NB4 (cell line): ENCODE measurements at regions not wholly inside any gene's neighbourhood (a gene's known extent, or its start where the extent isn't known, plus 50 kb on each side); places are given as distances from the start of the nearest gene placed in this dataset.

Experiments used
- MYC ChIP-seq: IDR thresholded peaks from 2 replicates; pipeline ENCODE4 v1.6.1; 2011; ENCODE audit warnings: low read depth, low read length
- POLR2A ChIP-seq: IDR thresholded peaks from 2 replicates; pipeline ENCODE4 v1.6.1; 2011; ENCODE audit warnings: mild to moderate bottlenecking; ENCODE audit not compliant: insufficient read length; ENCODE audit errors: extremely low read depth
- TF ChIP-seq, protein P1 (sequence below): IDR thresholded peaks from one replicate; pipeline ENCODE4 v1.5.1; 2012; ENCODE audit warnings: low read depth, low read length
- TF ChIP-seq, protein P2 (sequence below): IDR thresholded peaks from 2 replicates; pipeline ENCODE4 v1.6.1; 2011; ENCODE audit warnings: low read depth, low read length

DNA sequence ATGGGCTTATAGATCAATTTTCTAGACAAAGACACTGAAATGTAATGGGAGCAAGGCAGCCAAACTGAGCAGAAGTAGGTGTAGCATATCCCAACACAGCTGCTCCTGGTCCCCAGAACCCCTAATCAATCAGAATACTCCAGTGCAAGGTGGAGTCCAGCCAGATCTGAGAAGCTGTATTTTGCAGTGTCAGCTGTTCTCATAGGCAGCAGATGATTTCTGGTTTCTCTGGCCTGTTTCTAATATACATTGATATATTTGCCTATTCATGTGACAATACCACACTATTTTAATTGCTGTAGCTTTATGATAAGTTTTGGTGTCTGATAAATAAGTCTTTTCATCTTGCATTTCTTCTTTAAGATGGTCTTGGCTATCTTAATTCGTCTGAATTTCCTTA lies 117.4 kb upstream of the STARD3NL start:
- TF ChIP-seq, protein P1, sequence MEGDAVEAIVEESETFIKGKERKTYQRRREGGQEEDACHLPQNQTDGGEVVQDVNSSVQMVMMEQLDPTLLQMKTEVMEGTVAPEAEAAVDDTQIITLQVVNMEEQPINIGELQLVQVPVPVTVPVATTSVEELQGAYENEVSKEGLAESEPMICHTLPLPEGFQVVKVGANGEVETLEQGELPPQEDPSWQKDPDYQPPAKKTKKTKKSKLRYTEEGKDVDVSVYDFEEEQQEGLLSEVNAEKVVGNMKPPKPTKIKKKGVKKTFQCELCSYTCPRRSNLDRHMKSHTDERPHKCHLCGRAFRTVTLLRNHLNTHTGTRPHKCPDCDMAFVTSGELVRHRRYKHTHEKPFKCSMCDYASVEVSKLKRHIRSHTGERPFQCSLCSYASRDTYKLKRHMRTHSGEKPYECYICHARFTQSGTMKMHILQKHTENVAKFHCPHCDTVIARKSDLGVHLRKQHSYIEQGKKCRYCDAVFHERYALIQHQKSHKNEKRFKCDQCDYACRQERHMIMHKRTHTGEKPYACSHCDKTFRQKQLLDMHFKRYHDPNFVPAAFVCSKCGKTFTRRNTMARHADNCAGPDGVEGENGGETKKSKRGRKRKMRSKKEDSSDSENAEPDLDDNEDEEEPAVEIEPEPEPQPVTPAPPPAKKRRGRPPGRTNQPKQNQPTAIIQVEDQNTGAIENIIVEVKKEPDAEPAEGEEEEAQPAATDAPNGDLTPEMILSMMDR = no peak
- TF ChIP-seq, protein P2, sequence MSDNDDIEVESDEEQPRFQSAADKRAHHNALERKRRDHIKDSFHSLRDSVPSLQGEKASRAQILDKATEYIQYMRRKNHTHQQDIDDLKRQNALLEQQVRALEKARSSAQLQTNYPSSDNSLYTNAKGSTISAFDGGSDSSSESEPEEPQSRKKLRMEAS = no peak
- no peak for TF ChIP-seq POLR2A
- TF ChIP-seq MYC = no peak
